ENCODE measurements at regions not wholly inside any gene's neighbourhood (a gene's known extent, or its start where the extent isn't known, plus 50 kb on each side); places are given as distances from the start of the nearest gene placed in this dataset.

DNA sequence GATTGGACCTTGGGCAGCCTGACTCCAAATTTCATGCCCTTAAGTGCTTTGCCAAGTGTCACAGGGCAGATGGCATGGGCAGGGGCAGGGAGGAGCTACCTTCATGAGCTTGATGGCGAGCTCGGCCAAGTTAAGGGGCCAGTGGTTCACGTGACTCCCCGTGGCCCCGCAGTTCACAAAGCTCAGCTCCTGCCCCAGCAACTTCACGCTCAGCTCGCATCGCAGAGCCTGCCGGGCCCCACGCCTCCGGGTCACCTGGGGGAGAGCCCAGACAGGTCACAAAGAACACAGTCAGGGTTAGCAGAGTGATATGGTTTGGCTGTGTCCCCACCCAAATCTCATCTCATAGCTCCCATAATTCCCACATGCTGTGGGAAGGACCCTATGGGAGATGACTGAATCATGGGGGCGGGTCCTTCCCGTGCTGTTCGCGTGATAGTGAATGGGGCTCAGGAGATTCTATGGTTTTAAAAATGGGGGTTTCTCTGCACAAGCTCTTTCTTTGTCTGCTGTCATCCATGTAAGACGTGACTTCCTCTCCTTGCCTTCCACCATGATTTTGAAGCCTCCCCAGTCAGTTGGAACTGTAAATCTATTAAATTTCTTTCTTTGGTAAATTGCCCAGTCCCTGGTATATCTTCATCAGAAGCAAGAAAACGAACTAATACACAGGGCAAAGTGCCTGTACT, 108.1 kb downstream of the LITAF start:
- no peak overlapping the region for H3K27ac Mint-ChIP-seq (ENCODE audit: unreplicated experiment)
- peaks cover 16% of the 10 kb centered on the region for H3K9me3 Mint-ChIP-seq (ENCODE audit: low read depth)
- TF ChIP-seq CTCF (IDR thresholded peaks at IDR 0.05) = no peak
- H3K4me1 Mint-ChIP-seq (ENCODE audit: low read depth) = no peaks in the 10 kb centered on the region
- no peak for DNase-seq (ENCODE audit: low spot score)
- H3K4me3 Mint-ChIP-seq (ENCODE audit: unreplicated experiment) = no peak overlapping the region
- H3K27me3 Mint-ChIP-seq (ENCODE audit: low read depth) = peaks cover 18% of the 10 kb centered on the region
- peaks cover 6% of the 10 kb centered on the region for H3K36me3 Mint-ChIP-seq (ENCODE audit: low read depth)

DNA sequence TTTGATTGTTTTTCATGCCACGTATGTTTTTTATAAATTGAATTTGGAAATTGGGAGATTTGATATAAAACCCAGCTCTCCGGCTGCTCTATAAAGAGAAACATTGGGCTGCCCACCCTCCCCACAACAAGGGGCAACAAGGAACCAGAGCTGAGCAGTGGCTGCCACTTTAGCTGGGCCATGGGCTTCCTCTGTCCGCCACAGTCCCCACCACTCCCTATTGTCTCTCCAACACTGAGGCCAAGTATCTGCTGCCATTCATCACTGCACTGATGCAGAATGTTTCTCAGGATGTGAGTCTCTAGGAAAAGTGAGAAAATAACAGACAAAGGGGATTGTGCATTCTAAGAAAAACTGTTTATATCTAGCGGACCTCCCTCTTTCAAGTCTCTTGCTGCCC, 106.8 kb downstream of the LITAF start:
- Mint-ChIP-seq H3K4me3 (ENCODE audit: unreplicated experiment) (no peak overlapping the region), H3K27me3 (ENCODE audit: low read depth) (peaks cover 18% of the 10 kb centered on the region), H3K4me1 (ENCODE audit: low read depth) (peaks cover 2% of the 10 kb centered on the region), H3K27ac (ENCODE audit: unreplicated experiment) (no peak overlapping the region), H3K36me3 (ENCODE audit: low read depth) (peaks cover 6% of the 10 kb centered on the region), H3K9me3 (ENCODE audit: low read depth) (peaks cover 16% of the 10 kb centered on the region)
- no peak for TF ChIP-seq CTCF (IDR thresholded peaks at IDR 0.05)
- DNase-seq (ENCODE audit: low spot score) = no peak

DNA sequence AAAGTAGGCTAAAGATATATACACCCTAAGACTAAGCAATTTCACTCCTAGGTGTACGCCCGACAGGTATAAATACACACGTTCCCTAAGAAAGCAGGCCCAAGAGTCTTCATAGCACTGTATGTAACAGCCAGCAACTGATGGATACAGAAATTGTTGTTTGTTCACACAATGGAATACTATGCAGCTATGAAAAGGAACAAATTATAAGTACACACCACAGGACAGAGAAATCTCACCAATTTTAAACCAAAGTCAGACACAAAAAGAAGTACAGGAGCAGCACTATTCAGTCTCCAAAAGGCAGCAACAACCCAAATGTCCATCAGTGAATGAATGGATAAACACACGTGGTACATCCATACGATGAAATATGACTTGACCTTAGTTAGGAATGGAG, 106.1 kb downstream of the LITAF start:
- no peak for TF ChIP-seq CTCF (IDR thresholded peaks at IDR 0.05)
- Mint-ChIP-seq H3K27ac (ENCODE audit: unreplicated experiment) (no peak overlapping the region), H3K36me3 (ENCODE audit: low read depth) (peaks cover 6% of the 10 kb centered on the region), H3K4me3 (ENCODE audit: unreplicated experiment) (no peak overlapping the region), H3K27me3 (ENCODE audit: low read depth) (peaks cover 15% of the 10 kb centered on the region), H3K4me1 (ENCODE audit: low read depth) (peaks cover 2% of the 10 kb centered on the region), H3K9me3 (ENCODE audit: low read depth) (peaks cover 16% of the 10 kb centered on the region)
- no peak for DNase-seq (ENCODE audit: low spot score)

DNA sequence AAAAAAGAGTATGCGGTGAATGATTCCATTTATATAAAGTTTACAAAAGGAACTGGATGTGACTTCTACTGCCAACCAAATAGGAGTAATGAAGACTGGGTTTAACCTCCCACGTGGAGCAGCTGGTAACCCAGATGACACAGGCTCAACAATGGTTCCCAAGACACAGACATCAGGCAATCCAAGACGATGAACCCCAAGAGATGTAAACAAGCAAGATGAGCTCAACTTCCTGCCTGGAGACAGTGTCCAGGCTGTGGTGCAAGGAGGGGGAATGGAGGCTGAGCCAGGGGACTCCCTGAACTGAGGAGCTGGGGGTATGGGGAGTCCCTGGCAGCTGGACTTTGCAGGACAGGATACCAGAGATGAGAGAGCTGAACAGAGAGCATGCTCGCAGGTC, 104.7 kb downstream of the LITAF start:
- DNase-seq (ENCODE audit: low spot score) = no peak
- H3K27ac Mint-ChIP-seq (ENCODE audit: unreplicated experiment) = no peak overlapping the region
- H3K36me3 Mint-ChIP-seq (ENCODE audit: low read depth) = peaks cover 6% of the 10 kb centered on the region
- no peak for TF ChIP-seq CTCF (IDR thresholded peaks at IDR 0.05)
- peaks cover 8% of the 10 kb centered on the region for H3K27me3 Mint-ChIP-seq (ENCODE audit: low read depth)
- H3K9me3 Mint-ChIP-seq (ENCODE audit: low read depth) = peaks cover 16% of the 10 kb centered on the region
- H3K4me1 Mint-ChIP-seq (ENCODE audit: low read depth) = peaks cover 2% of the 10 kb centered on the region
- H3K4me3 Mint-ChIP-seq (ENCODE audit: unreplicated experiment) = no peak overlapping the region

DNA sequence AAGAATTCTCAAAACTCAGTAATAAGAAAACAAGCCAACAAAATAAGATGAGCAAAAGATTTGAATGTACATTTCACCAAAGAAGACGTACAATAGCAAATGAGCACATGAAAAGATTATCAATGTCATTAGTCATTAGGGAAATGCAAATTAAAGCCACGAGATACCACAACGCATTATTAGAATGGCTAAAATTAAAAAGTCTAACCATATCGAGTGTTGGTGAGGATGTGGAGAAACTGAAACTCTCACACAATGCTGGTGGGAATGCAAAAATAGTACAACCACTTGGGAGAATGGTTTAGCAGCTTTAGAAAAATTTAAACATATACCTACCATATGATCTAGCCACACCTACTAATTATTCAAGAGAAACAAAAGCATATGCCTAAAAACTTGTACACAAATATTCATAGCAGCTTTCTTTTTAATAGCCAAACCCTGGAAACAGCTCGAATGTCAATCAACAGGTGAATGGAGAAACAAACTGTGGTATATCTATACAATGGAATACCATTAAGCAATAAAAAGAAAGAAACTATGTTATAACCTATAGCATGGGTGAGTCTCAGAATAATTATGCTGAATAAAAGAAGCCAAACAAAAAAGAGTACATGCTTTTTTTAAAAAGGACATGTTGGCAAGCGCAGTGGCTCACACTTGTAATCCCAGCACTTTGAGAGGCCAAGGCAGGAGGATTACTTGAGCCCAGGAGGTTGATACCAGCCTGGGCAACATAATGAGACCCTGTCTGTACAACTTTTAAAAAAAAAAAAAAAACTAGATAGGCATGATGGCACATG, 103.6 kb downstream of the LITAF start:
- H3K4me1 Mint-ChIP-seq (ENCODE audit: low read depth) = peaks cover 2% of the 10 kb centered on the region
- H3K9me3 Mint-ChIP-seq (ENCODE audit: low read depth) = peaks cover 16% of the 10 kb centered on the region
- H3K36me3 Mint-ChIP-seq (ENCODE audit: low read depth) = peaks cover 6% of the 10 kb centered on the region
- H3K27ac Mint-ChIP-seq (ENCODE audit: unreplicated experiment) = no peak overlapping the region
- H3K27me3 Mint-ChIP-seq (ENCODE audit: low read depth) = peaks cover 8% of the 10 kb centered on the region
- no peak for DNase-seq (ENCODE audit: low spot score)
- H3K4me3 Mint-ChIP-seq (ENCODE audit: unreplicated experiment) = no peak overlapping the region
- TF ChIP-seq CTCF (IDR thresholded peaks at IDR 0.05) = no peak

Data from chondrocyte (in vitro differentiated cells).